Endodermal cell (in vitro differentiated cells): ENCODE measurements at regions not wholly inside any gene's neighbourhood (a gene's known extent, or its start where the extent isn't known, plus 50 kb on each side); places are given as distances from the start of the nearest gene placed in this dataset.

Experiments used
- DNase-seq: peaks from one replicate; pipeline ENCODE4 v3.0.0-alpha.2; 2017
- H3K27ac ChIP-seq: 2 replicates; pipeline ENCODE4 v1.5.1; 2013; ENCODE audit warnings: mild to moderate bottlenecking, low read depth, low read length, moderate library complexity
- H3K27me3 ChIP-seq: 2 replicates; pipeline ENCODE4 v1.6.1; 2013; ENCODE audit warnings: mild to moderate bottlenecking, low read length, moderate library complexity; ENCODE audit not compliant: insufficient read depth, control insufficient read depth, poor library complexity, severe bottlenecking
- H3K36me3 ChIP-seq: 2 replicates; pipeline ENCODE4 v1.7.0; 2013; ENCODE audit warnings: mild to moderate bottlenecking, low read length, moderate library complexity; ENCODE audit not compliant: control insufficient read depth, insufficient read depth
- H3K4me1 ChIP-seq: one replicate; pipeline ENCODE4 v1.7.0; 2013; ENCODE audit warnings: low read length; ENCODE audit not compliant: control insufficient read depth, insufficient read depth
- H3K4me3 ChIP-seq: 2 replicates; pipeline ENCODE4 v1.5.1; 2013; ENCODE audit warnings: mild to moderate bottlenecking, low read length, moderate library complexity
- H3K9ac ChIP-seq: 2 replicates; pipeline ENCODE4 v1.6.1; 2013; ENCODE audit warnings: mild to moderate bottlenecking, low read length, moderate library complexity; ENCODE audit not compliant: poor library complexity, severe bottlenecking; ENCODE audit errors: extremely low read depth
- H3K9me3 ChIP-seq: 2 replicates; pipeline ENCODE4 v1.6.1; 2013; ENCODE audit warnings: mild to moderate bottlenecking, low read length, moderate library complexity; ENCODE audit not compliant: control insufficient read depth
- H3K27ac Mint-ChIP-seq: 2 replicates; pipeline ENCODE4 v1.8.0; 2020; ENCODE audit warnings: mixed read lengths
- H3K27me3 Mint-ChIP-seq: 2 replicates; pipeline ENCODE4 v1.8.0; 2021; ENCODE audit warnings: mild to moderate bottlenecking, mixed read lengths; ENCODE audit not compliant: insufficient read depth
- H3K36me3 Mint-ChIP-seq: 2 replicates; pipeline ENCODE4 v1.8.0; 2020; ENCODE audit warnings: low read depth, mixed read lengths
- H3K4me1 Mint-ChIP-seq: 2 replicates; pipeline ENCODE4 v1.8.0; 2020; ENCODE audit warnings: mixed read lengths
- H3K4me3 Mint-ChIP-seq: 2 replicates; pipeline ENCODE4 v1.8.0; 2020; ENCODE audit warnings: mild to moderate bottlenecking, moderate library complexity, mixed read lengths
- H3K9me3 Mint-ChIP-seq: 2 replicates; pipeline ENCODE4 v1.8.0; 2020; ENCODE audit warnings: mild to moderate bottlenecking, mixed read lengths
- WGBS, 2 experiments: methylation state at CpG; one replicate each; pipeline versions ENCODE4 v1.1.5 to v1.1.7; 2013; ENCODE audit warnings: missing lambda C conversion rate in 2 of 2, mixed read lengths in 1 of 2; ENCODE audit not compliant: insufficient coverage in 1 of 2, insufficient read length in 1 of 2; 5-methylcytosine and 5-hydroxymethylcytosine counted together
- TF ChIP-seq, protein P1 (sequence below): fragments of 200-600 bp; sonication (generic); conservative IDR thresholded peaks from 2 replicates; pipeline ENCODE4 v1.5.0; 2021; ENCODE audit warnings: antibody characterized with exemption, mild to moderate bottlenecking

DNA sequence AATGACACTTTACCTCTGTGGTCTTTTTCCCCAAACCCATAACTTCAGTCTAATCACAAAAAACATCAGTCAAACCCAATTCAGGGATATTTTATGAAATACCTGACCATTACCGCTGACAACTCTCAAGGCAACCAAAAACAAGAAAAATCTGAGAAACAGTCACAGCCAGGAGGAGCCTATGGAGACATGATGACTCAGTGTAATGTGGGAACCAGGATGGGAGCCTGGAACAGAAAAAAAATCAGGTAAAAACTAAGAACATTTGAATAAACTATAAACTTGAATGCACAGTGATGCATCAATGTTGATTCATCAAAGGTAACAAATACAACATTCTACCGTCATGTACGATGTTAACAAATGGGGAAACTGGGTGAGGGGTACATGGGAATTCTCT, 84.1 kb upstream of the TSHZ2 start:
- TF ChIP-seq, protein P1, sequence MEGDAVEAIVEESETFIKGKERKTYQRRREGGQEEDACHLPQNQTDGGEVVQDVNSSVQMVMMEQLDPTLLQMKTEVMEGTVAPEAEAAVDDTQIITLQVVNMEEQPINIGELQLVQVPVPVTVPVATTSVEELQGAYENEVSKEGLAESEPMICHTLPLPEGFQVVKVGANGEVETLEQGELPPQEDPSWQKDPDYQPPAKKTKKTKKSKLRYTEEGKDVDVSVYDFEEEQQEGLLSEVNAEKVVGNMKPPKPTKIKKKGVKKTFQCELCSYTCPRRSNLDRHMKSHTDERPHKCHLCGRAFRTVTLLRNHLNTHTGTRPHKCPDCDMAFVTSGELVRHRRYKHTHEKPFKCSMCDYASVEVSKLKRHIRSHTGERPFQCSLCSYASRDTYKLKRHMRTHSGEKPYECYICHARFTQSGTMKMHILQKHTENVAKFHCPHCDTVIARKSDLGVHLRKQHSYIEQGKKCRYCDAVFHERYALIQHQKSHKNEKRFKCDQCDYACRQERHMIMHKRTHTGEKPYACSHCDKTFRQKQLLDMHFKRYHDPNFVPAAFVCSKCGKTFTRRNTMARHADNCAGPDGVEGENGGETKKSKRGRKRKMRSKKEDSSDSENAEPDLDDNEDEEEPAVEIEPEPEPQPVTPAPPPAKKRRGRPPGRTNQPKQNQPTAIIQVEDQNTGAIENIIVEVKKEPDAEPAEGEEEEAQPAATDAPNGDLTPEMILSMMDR = no peak
- Mint-ChIP-seq H3K36me3 (no peaks in the 10 kb centered on the region), H3K4me3 (no peak overlapping the region), H3K27me3 (peaks cover 4% of the 10 kb centered on the region), H3K27ac (no peak overlapping the region), H3K9me3 (no peaks in the 10 kb centered on the region), H3K4me1 (no peaks in the 10 kb centered on the region)
- Histone ChIP-seq H3K27ac (no peak overlapping the region), H3K27me3 (no peaks in the 10 kb centered on the region), H3K9ac (no peak overlapping the region), H3K36me3 (no peaks in the 10 kb centered on the region), H3K4me1 (no peaks in the 10 kb centered on the region), H3K9me3 (no peaks in the 10 kb centered on the region), H3K4me3 (no peak overlapping the region)
- WGBS, 2 experiments = 100% methylated on average over 1 to 3 of the region's 3 CpGs
- no peak for DNase-seq

DNA sequence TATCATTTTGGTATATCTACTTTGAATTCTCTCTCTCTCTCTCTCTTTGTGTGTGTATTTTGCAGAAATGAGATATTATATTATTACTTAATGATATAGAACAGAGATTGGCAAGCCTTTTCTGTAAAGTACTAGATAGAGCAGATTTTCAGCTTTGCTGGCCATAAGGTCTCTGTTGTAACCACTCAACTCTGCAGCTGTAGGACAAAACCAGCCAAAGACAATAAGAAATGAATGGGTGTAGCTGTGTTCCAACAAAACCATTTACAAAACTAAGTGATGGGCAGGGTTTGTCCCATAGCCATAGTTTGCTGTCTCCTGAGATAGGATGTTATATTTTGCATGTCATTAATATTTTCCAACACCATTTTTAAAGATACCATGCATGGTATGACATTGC, 91.2 kb upstream of the TSHZ2 start:
- no peaks in the 10 kb centered on the region for H3K4me1 ChIP-seq
- no peak overlapping the region for H3K4me3 Mint-ChIP-seq
- no peak overlapping the region for H3K27ac ChIP-seq
- TF ChIP-seq, protein P1 = no peak
- no peak overlapping the region for H3K9ac ChIP-seq
- H3K36me3 ChIP-seq = no peaks in the 10 kb centered on the region
- no peaks in the 10 kb centered on the region for H3K4me1 Mint-ChIP-seq
- H3K9me3 ChIP-seq = no peaks in the 10 kb centered on the region
- no peak for DNase-seq
- H3K9me3 Mint-ChIP-seq = peaks cover 4% of the 10 kb centered on the region
- no peaks in the 10 kb centered on the region for H3K27me3 ChIP-seq
- no peaks in the 10 kb centered on the region for H3K36me3 Mint-ChIP-seq
- no peak overlapping the region for H3K4me3 ChIP-seq
- H3K27me3 Mint-ChIP-seq = peaks cover 1% of the 10 kb centered on the region
- H3K27ac Mint-ChIP-seq = no peak overlapping the region

DNA sequence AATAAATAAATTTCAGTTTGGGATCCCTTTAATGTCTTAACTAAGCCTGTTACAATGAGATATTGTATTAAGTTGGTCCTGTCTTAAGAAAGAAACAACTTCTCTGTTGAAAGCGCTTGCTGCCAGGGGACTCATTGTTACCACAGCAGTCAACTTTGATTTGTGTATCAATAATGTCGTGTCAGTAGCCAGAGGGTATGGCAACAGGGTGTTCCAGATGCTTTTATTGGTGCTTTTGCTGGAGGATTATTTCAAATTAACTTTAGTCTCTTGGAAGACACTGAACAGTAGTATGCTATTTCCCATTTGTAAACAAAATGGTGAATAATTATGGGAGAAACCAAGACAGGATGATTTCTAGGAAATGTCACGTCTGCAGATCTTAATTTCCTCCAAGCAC, 91.9 kb upstream of the TSHZ2 start:
- TF ChIP-seq, protein P1 = no peak
- Histone ChIP-seq H3K36me3 (no peaks in the 10 kb centered on the region), H3K4me1 (no peaks in the 10 kb centered on the region), H3K9me3 (no peaks in the 10 kb centered on the region), H3K27ac (no peak overlapping the region), H3K27me3 (no peaks in the 10 kb centered on the region), H3K9ac (no peak overlapping the region), H3K4me3 (no peak overlapping the region)
- no peaks in the 10 kb centered on the region for H3K4me1 Mint-ChIP-seq
- 54 to 61% methylated on average over 3 of the region's 3 CpGs for WGBS, 2 experiments
- no peaks in the 10 kb centered on the region for H3K36me3 Mint-ChIP-seq
- no peak overlapping the region for H3K4me3 Mint-ChIP-seq
- DNase-seq = no peak
- peaks cover 1% of the 10 kb centered on the region for H3K27me3 Mint-ChIP-seq
- no peak overlapping the region for H3K27ac Mint-ChIP-seq
- peaks cover 4% of the 10 kb centered on the region for H3K9me3 Mint-ChIP-seq
